ENCODE measurements at regions not wholly inside any gene's neighbourhood (a gene's known extent, or its start where the extent isn't known, plus 50 kb on each side); places are given as distances from the start of the nearest gene placed in this dataset.
"Not testable (repeated sequence)": the region's sequence is repeated elsewhere in the genome, so short reads cannot be mapped to it uniquely, and the experiment has no call there.

- no peak for DNase-seq (ENCODE audit: low read depth in 2 of 2)
Observed at GRCh38 chr13:89465366-89465765, 1794.2 kb downstream of the SLITRK5 start.

- no peak for DNase-seq (ENCODE audit: low read depth in 2 of 2)
Observed at GRCh38 chr13:89468081-89468480, 1796.9 kb downstream of the SLITRK5 start.

GRCh38 chr13:89470901-89471300 is 1799.7 kb downstream of the SLITRK5 start:
- no peak for DNase-seq (ENCODE audit: low read depth in 2 of 2)

- no peak for DNase-seq (ENCODE audit: low read depth in 2 of 2)
Observed at GRCh38 chr13:89474432-89474831, 1803.3 kb downstream of the SLITRK5 start.

GRCh38 chr13:89486065-89486464 is 1814.9 kb downstream of the SLITRK5 start:
- DNase-seq (ENCODE audit: low read depth in 2 of 2): no peak

- no peak for DNase-seq (ENCODE audit: low read depth in 2 of 2)
Observed at GRCh38 chr13:89486709-89487108, 1815.5 kb downstream of the SLITRK5 start.

- no peak for DNase-seq (ENCODE audit: low read depth in 2 of 2)
Observed at GRCh38 chr13:89490661-89491060, 1819.5 kb downstream of the SLITRK5 start.

- no peak for DNase-seq (ENCODE audit: low read depth in 2 of 2)
Observed at GRCh38 chr13:89496478-89496877, 1825.3 kb downstream of the SLITRK5 start.

GRCh38 chr13:89497658-89498057 is 1826.5 kb downstream of the SLITRK5 start:
- DNase-seq (ENCODE audit: low read depth in 2 of 2): no peak

GRCh38 chr13:89502286-89502685 is 1831.1 kb downstream of the SLITRK5 start:
- DNase-seq (ENCODE audit: low read depth in 2 of 2): no peak

GRCh38 chr13:89514534-89515312 is 1832.8 kb upstream of the MIR17HG start:
- DNase-seq (ENCODE audit: low read depth in 2 of 2): no peak

- DNase-seq (ENCODE audit: low read depth in 2 of 2): no peak
Observed at GRCh38 chr13:89515948-89516347, 1831.5 kb upstream of the MIR17HG start.

- no peak for DNase-seq (ENCODE audit: low read depth in 2 of 2)
Observed at GRCh38 chr13:89518289-89519077, 1829.0 kb upstream of the MIR17HG start.

GRCh38 chr13:89520468-89520867 is 1827.0 kb upstream of the MIR17HG start:
- no peak for DNase-seq (ENCODE audit: low read depth in 2 of 2)

GRCh38 chr13:89521672-89522071 is 1825.8 kb upstream of the MIR17HG start:
- not testable (repeated sequence) for DNase-seq (ENCODE audit: low read depth in 2 of 2)

GRCh38 chr13:89541091-89542030 is 1806.1 kb upstream of the MIR17HG start:
- no peak for DNase-seq (ENCODE audit: low read depth in 2 of 2)

GRCh38 chr13:89550938-89551337 is 1796.5 kb upstream of the MIR17HG start:
- DNase-seq (ENCODE audit: low read depth in 2 of 2): no peak

GRCh38 chr13:89554801-89555200 is 1792.7 kb upstream of the MIR17HG start:
- no peak for DNase-seq (ENCODE audit: low read depth in 2 of 2)

- no peak for DNase-seq (ENCODE audit: low read depth in 2 of 2)
Observed at GRCh38 chr13:89565476-89566100, 1781.9 kb upstream of the MIR17HG start.

- no peak for DNase-seq (ENCODE audit: low read depth in 2 of 2)
Observed at GRCh38 chr13:89567025-89567424, 1780.5 kb upstream of the MIR17HG start.

- DNase-seq (ENCODE audit: low read depth in 2 of 2): no peak
Observed at GRCh38 chr13:89568276-89568675, 1779.2 kb upstream of the MIR17HG start.

Measured in stimulated activated CD4-positive, alpha-beta T cell treated with anti-CD3 and anti-CD28 coated beads, Interleukin-1b, Interleukin-23, amount 100 ng/mL, for 4 hours (primary cell).